ENCODE measurements at regions not wholly inside any gene's neighbourhood (a gene's known extent, or its start where the extent isn't known, plus 50 kb on each side); places are given as distances from the start of the nearest gene placed in this dataset.

DNA sequence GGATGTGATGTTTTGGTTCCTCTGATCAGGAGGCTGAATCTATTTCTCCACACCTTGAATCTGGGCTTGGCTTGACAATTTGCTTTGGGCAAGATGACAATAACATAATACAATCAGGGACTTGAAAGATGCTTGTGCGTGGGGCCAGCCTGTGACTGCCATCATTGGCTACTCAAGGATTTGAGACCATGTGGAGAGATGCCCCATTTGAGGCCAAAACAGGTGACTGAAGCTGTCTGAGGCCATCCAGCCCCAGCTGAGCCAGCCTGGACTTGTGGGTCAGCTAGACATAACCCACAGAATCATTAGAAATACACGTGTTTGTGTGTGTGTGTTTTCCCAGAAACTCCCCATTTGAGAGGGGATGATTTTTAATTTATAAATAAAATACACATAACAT lies 421.5 kb downstream of the PTPRU start:
- H3K27ac ChIP-seq (ENCODE audit: low read length) = no peak overlapping the region
- H3K4me1 ChIP-seq (ENCODE audit: control insufficient read depth, insufficient read depth, low read length) = no peaks in the 10 kb centered on the region
- peaks cover 0 to 12% of the 10 kb centered on the region in 2 donors for H3K27me3 ChIP-seq (ENCODE audit: control insufficient read depth in 1 of 2, insufficient read depth in 2 of 2, low read length in 2 of 2)
- H3K9ac ChIP-seq (ENCODE audit: low read length in 2 of 2) = no peak overlapping the region
- H3K36me3 ChIP-seq (ENCODE audit: control insufficient read depth in 2 of 2, insufficient read depth in 2 of 2, low read length in 2 of 2) = no peaks in the 10 kb centered on the region
- H3K9me3 ChIP-seq (ENCODE audit: control insufficient read depth in 2 of 2, low read length in 2 of 2) = peaks cover 0 to 7% of the 10 kb centered on the region in 2 donors
- no peak overlapping the region for H3K4me3 ChIP-seq (ENCODE audit: low read length in 2 of 2)

DNA sequence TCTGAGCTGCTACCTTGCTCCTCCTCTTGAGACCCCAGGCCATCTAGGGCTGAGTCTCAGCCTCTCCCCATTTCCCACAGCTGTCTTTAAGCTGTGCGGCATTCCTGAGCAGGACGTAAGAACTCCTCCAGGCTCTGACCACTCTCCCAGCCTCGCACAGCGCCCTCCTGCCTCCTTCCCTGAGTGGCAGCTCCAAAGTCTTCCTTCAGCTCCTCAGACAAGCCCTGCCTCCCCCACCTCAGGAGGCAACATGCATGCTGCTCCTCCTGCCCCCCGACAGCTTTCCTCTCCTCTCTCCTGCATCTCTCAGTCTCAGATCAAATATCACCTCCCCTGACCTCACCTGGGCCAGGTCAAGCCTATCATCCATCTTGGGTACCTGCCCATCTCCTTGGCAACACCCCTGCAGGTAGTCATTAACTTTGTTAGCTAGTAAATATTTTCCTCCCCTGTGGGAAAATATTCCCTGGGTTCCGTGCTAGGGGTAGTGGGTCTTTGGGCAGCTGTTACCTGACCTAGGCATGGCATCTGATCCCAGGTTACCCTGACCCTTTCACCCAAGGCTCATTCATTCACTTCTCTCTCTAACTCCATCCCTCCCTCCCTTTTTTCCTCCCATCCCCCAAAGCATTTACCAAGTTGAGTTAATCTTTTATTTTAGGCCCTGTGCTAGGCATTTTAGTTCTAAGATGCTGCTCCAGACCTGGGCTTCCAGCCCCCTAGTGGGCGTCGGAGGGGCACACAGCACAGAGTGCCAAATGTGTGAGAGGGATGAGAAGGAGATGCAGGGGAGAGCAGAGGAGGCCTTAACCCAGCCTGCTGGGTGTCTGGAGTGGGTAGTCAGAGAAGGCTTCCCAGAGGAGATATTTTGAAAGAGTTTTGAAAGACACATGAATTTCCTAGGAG lies 419.9 kb downstream of the PTPRU start:
- H3K4me1 ChIP-seq (ENCODE audit: control insufficient read depth, insufficient read depth, low read length) = no peaks in the 10 kb centered on the region
- H3K9me3 ChIP-seq (ENCODE audit: control insufficient read depth in 2 of 2, low read length in 2 of 2) = no peaks in the 10 kb centered on the region
- no peak overlapping the region for H3K4me3 ChIP-seq (ENCODE audit: low read length in 2 of 2)
- peaks cover 0 to 15% of the 10 kb centered on the region in 2 donors for H3K27me3 ChIP-seq (ENCODE audit: control insufficient read depth in 1 of 2, insufficient read depth in 2 of 2, low read length in 2 of 2)
- H3K36me3 ChIP-seq (ENCODE audit: control insufficient read depth in 2 of 2, insufficient read depth in 2 of 2, low read length in 2 of 2) = no peaks in the 10 kb centered on the region
- no peak overlapping the region for H3K27ac ChIP-seq (ENCODE audit: low read length)
- H3K9ac ChIP-seq (ENCODE audit: low read length in 2 of 2) = no peak overlapping the region

DNA sequence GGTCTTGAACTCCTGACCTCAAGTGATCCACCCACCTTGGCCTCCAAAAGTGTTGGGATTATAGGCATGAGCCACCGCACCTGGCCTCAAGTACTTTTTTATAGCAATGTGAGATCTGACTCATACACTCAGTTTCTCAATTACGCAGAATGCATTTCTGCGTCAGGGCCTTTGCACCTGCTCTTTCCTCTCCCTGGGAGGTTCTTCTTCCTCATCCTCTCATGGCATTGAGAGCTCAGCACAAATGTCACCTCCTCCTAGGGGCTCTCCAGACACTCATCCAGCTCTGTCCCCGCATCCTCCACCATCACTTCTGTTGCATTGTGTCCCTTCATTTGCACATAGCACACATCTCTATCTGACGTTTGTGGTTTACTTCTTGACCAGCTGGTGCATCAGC lies 418.8 kb downstream of the PTPRU start:
- Histone ChIP-seq H3K9me3 (ENCODE audit: control insufficient read depth in 2 of 2, low read length in 2 of 2) (no peaks in the 10 kb centered on the region), H3K36me3 (ENCODE audit: control insufficient read depth in 2 of 2, insufficient read depth in 2 of 2, low read length in 2 of 2) (no peaks in the 10 kb centered on the region), H3K9ac (ENCODE audit: low read length in 2 of 2) (no peak overlapping the region), H3K4me1 (ENCODE audit: control insufficient read depth, insufficient read depth, low read length) (no peaks in the 10 kb centered on the region), H3K27ac (ENCODE audit: low read length) (no peak overlapping the region), H3K27me3 (ENCODE audit: control insufficient read depth in 1 of 2, insufficient read depth in 2 of 2, low read length in 2 of 2) (peaks cover 0 to 18% of the 10 kb centered on the region in 2 donors), H3K4me3 (ENCODE audit: low read length in 2 of 2) (no peak overlapping the region)

DNA sequence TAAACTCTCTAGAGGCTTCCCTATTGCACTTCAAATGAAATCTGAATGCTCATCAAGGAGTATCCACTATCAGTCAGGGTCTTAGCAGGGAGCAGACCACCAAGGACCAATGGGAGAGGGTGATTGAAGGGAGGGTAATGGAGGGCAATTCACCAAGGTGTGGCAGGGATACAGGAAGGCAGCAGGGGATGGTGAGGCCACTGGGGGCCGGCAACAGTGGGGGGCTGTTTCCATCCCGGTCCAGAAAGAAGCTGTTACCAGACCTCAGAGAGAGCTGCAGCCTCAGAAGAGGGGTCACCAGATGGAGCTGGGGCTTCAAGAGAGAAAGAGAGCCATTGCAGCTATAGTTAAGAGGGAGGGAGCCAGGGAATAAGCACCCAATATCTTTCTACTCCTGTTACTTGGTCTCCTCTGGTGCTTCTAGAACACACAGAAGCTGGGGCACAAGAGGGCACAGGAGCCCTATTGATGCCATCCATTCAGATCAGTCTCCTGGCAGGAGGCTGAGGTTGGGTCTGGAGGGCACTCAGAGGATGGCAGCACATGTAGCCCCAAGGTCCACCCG lies 417.6 kb downstream of the PTPRU start:
- Histone ChIP-seq H3K9ac (ENCODE audit: low read length in 2 of 2) (no peak overlapping the region), H3K4me1 (ENCODE audit: control insufficient read depth, insufficient read depth, low read length) (no peaks in the 10 kb centered on the region), H3K27me3 (ENCODE audit: control insufficient read depth in 1 of 2, insufficient read depth in 2 of 2, low read length in 2 of 2) (peaks cover 0 to 21% of the 10 kb centered on the region in 2 donors), H3K27ac (ENCODE audit: low read length) (no peak overlapping the region), H3K36me3 (ENCODE audit: control insufficient read depth in 2 of 2, insufficient read depth in 2 of 2, low read length in 2 of 2) (no peaks in the 10 kb centered on the region), H3K4me3 (ENCODE audit: low read length in 2 of 2) (no peak overlapping the region), H3K9me3 (ENCODE audit: control insufficient read depth in 2 of 2, low read length in 2 of 2) (no peaks in the 10 kb centered on the region)

DNA sequence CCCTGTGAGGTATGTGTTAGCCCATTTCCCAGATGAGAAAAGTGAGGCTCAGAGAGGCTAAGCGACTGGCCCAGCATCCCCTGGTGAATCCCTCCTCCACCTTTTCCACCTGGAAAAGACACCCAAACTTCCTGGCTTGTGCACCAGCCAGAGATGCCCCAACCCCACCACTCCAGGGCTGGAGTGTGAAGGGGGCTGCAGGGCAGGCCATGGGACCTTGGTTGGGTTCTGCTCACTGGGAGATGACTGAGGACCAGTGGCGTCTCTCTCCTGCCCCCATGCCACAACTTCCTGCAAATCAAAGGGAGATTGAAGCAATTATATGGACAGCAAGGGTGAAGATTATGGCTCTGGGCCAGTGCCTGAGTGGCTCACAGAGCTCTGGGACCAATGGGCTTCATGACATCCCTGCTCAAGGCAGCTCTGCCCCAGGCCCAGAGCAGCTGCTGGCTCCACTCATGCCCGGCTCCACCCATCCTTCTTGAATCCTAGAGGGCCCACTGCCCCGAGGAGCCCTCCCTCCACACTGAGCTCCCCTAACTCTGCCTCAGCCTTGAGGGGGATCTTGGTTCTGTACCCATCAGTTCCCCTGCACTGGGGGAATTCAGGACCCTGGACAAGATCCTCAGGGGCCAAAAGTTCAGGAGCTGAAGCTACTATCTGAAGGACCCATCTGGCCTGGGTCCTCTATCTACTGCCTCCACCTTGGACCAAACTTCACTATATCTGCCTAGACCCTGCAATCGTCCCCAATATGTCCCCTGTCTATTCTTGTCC lies 416.9 kb downstream of the PTPRU start:
- H3K4me1 ChIP-seq (ENCODE audit: control insufficient read depth, insufficient read depth, low read length) = no peaks in the 10 kb centered on the region
- H3K9me3 ChIP-seq (ENCODE audit: control insufficient read depth in 2 of 2, low read length in 2 of 2) = no peaks in the 10 kb centered on the region
- H3K27ac ChIP-seq (ENCODE audit: low read length) = no peak overlapping the region
- no peak overlapping the region for H3K9ac ChIP-seq (ENCODE audit: low read length in 2 of 2)
- no peak overlapping the region for H3K4me3 ChIP-seq (ENCODE audit: low read length in 2 of 2)
- H3K27me3 ChIP-seq (ENCODE audit: control insufficient read depth in 1 of 2, insufficient read depth in 2 of 2, low read length in 2 of 2) = peaks cover 0 to 21% of the 10 kb centered on the region in 2 donors
- no peaks in the 10 kb centered on the region for H3K36me3 ChIP-seq (ENCODE audit: control insufficient read depth in 2 of 2, insufficient read depth in 2 of 2, low read length in 2 of 2)

DNA sequence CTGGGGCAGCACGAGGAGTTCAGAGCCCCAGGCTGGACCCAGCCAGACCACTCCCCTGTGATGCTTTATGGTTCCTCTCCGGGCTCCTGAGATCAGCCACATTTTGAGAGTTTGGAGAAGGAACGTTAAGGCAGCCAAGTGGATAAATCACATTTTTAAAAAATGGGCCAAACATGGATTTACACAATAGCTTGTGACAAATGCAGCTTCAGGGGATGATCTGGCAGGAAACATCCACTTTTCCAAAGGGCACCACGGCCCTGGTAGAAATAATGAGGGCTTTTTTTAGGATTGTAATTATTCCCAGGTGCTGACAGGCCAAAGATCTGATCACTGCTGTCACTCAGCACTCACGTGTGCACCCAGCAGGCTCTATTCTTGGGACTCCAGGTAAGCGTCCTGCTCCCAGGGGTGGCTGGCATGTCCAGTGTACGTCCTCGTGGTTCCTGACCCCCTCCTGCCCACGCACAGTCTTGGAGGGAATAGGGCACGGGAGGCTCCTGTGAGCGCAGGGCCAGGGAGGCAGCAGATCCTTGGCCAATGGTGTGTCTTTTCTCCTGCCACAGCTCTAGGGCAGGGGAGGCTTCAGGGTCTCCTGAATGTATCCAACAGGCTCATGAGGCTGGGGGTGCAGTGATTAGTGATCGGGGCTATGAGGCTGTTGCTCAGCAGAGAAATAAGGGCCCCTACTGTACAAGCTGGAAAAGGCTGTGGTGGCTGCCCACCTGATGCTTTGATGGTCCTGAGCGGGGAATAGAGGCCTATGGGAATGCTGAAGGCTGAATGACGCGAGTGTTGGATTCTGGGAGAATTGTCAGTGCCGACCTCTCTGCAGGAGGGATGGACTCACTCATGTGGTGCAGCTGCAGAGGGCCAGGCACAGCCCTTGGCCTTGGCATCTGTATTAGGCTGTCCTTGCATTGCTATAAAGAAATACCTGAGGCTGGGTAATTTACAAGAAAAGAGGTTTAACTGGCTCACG lies 415.7 kb downstream of the PTPRU start:
- Histone ChIP-seq H3K27ac (ENCODE audit: low read length) (no peak overlapping the region), H3K27me3 (ENCODE audit: control insufficient read depth in 1 of 2, insufficient read depth in 2 of 2, low read length in 2 of 2) (peaks cover 0 to 21% of the 10 kb centered on the region in 2 donors)

DNA sequence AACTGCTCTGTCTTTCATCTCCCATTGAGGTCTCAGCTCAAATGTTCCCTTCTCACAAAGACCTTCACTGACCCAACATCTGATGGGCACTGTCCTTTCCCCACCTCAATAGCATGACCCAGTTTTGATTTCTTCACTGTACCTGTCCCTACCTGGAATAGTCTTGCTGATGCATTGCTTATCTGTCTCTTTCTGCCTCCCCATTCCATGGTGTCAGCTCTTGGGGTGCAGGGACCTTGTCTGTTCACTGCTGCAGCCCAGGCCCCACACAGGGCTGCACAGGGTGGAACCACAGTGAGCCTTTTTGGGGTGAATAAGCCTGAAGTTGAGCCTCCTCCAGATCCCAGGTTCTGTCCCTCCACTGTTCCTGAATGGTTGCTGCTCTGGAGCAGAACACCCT lies 414.9 kb downstream of the PTPRU start:
- Histone ChIP-seq H3K9me3 (ENCODE audit: control insufficient read depth in 2 of 2, low read length in 2 of 2) (no peaks in the 10 kb centered on the region), H3K36me3 (ENCODE audit: control insufficient read depth in 2 of 2, insufficient read depth in 2 of 2, low read length in 2 of 2) (no peaks in the 10 kb centered on the region), H3K27me3 (ENCODE audit: control insufficient read depth in 1 of 2, insufficient read depth in 2 of 2, low read length in 2 of 2) (peaks cover 1 to 20% of the 10 kb centered on the region in 2 donors), H3K9ac (ENCODE audit: low read length in 2 of 2) (no peak overlapping the region), H3K4me3 (ENCODE audit: low read length in 2 of 2) (no peak overlapping the region), H3K4me1 (ENCODE audit: control insufficient read depth, insufficient read depth, low read length) (no peaks in the 10 kb centered on the region), H3K27ac (ENCODE audit: low read length) (no peak overlapping the region)

More for the DNA sequence above, 415.7 kb downstream of the PTPRU start:
- Histone ChIP-seq H3K4me3 (ENCODE audit: low read length in 2 of 2) (no peak overlapping the region), H3K4me1 (ENCODE audit: control insufficient read depth, insufficient read depth, low read length) (no peaks in the 10 kb centered on the region), H3K9ac (ENCODE audit: low read length in 2 of 2) (no peak overlapping the region), H3K9me3 (ENCODE audit: control insufficient read depth in 2 of 2, low read length in 2 of 2) (no peaks in the 10 kb centered on the region), H3K36me3 (ENCODE audit: control insufficient read depth in 2 of 2, insufficient read depth in 2 of 2, low read length in 2 of 2) (no peaks in the 10 kb centered on the region)

DNA sequence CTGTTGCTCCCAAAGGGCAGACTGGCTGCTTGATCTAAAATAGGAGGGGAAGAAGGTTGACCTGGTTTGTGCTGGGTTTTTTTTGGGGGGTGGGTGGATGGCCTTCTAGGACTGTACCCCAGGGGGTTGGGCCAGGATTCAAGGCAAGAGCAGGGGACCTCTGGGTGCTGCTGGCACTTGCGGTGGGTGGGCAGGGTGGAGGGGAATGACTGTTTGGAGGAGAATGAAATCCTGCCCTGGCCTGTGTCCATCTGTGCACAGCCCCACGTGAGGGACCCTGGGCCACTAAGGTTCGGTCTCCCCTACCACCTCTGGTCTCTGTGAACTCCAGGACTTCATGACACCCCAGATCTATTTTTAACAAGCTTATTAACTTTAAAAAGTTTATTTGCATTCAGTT lies 414.2 kb downstream of the PTPRU start:
- Histone ChIP-seq H3K27me3 (ENCODE audit: control insufficient read depth in 1 of 2, insufficient read depth in 2 of 2, low read length in 2 of 2) (peaks cover 3 to 15% of the 10 kb centered on the region in 2 donors), H3K4me3 (ENCODE audit: low read length in 2 of 2) (no peak overlapping the region), H3K36me3 (ENCODE audit: control insufficient read depth in 2 of 2, insufficient read depth in 2 of 2, low read length in 2 of 2) (no peaks in the 10 kb centered on the region), H3K4me1 (ENCODE audit: control insufficient read depth, insufficient read depth, low read length) (no peaks in the 10 kb centered on the region), H3K9ac (ENCODE audit: low read length in 2 of 2) (no peak overlapping the region), H3K27ac (ENCODE audit: low read length) (no peak overlapping the region), H3K9me3 (ENCODE audit: control insufficient read depth in 2 of 2, low read length in 2 of 2) (no peaks in the 10 kb centered on the region)

DNA sequence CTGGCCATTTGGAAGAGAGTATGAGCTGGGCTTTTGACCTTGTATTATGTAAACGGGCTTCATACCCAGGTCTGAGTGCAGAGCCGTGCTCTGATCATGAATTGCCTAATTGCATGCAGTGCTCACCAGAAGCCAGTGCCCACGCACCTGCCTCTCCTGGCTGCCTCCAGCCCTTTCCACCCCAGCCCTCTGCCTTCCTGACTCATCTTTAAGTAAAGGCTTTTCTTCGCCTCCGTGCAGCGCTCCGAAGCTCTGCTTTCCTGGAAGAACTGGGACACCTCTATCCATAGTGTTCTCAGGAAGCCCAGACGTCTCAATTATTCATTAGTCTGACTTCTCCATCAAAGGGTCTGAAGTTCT lies 413.7 kb downstream of the PTPRU start:
- no peaks in the 10 kb centered on the region for H3K9me3 ChIP-seq (ENCODE audit: control insufficient read depth in 2 of 2, low read length in 2 of 2)
- no peak overlapping the region for H3K9ac ChIP-seq (ENCODE audit: low read length in 2 of 2)
- H3K27me3 ChIP-seq (ENCODE audit: control insufficient read depth in 1 of 2, insufficient read depth in 2 of 2, low read length in 2 of 2) = peaks cover 3 to 12% of the 10 kb centered on the region in 2 donors
- H3K4me3 ChIP-seq (ENCODE audit: low read length in 2 of 2) = no peak overlapping the region
- no peak overlapping the region for H3K27ac ChIP-seq (ENCODE audit: low read length)
- no peaks in the 10 kb centered on the region for H3K4me1 ChIP-seq (ENCODE audit: control insufficient read depth, insufficient read depth, low read length)
- H3K36me3 ChIP-seq (ENCODE audit: control insufficient read depth in 2 of 2, insufficient read depth in 2 of 2, low read length in 2 of 2) = no peaks in the 10 kb centered on the region
